GM20000 (cell line): ENCODE measurements at regions not wholly inside any gene's neighbourhood (a gene's known extent, or its start where the extent isn't known, plus 50 kb on each side); places are given as distances from the start of the nearest gene placed in this dataset.
"Not testable (repeated sequence)": the region's sequence is repeated elsewhere in the genome, so short reads cannot be mapped to it uniquely, and the experiment has no call there.

Experiments used
- DNase-seq: peaks from one replicate; pipeline ENCODE4 v3.0.0; 2012; ENCODE audit warnings: low spot score
- TF ChIP-seq, protein P1 (sequence below): IDR thresholded peaks from 2 replicates; pipeline ENCODE4 v1.5.1; 2012; ENCODE audit warnings: mild to moderate bottlenecking, control low read depth; ENCODE audit errors: extremely low read depth, missing control alignments

DNA sequence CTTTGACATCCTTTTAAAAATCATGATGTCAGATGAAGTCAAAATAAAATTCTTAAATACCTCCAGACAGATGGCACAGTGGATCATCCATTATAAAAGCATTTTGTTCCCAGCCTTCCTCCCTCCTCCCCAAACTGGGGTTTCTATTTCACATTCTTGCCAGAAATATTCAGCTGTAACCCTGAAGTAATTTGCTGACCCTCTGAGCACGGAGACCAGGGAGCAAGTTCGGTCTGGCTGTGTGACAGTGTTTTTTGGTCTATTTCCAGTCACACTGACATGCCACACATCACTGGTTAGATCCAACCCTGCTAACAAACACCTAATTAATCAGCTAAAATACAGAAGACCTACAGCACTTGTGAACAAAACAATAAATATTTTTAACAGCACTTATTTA, 126.2 kb upstream of the DMRT1 start:
- DNase-seq: no peak
- TF ChIP-seq, protein P1, sequence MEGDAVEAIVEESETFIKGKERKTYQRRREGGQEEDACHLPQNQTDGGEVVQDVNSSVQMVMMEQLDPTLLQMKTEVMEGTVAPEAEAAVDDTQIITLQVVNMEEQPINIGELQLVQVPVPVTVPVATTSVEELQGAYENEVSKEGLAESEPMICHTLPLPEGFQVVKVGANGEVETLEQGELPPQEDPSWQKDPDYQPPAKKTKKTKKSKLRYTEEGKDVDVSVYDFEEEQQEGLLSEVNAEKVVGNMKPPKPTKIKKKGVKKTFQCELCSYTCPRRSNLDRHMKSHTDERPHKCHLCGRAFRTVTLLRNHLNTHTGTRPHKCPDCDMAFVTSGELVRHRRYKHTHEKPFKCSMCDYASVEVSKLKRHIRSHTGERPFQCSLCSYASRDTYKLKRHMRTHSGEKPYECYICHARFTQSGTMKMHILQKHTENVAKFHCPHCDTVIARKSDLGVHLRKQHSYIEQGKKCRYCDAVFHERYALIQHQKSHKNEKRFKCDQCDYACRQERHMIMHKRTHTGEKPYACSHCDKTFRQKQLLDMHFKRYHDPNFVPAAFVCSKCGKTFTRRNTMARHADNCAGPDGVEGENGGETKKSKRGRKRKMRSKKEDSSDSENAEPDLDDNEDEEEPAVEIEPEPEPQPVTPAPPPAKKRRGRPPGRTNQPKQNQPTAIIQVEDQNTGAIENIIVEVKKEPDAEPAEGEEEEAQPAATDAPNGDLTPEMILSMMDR: no peak

DNA sequence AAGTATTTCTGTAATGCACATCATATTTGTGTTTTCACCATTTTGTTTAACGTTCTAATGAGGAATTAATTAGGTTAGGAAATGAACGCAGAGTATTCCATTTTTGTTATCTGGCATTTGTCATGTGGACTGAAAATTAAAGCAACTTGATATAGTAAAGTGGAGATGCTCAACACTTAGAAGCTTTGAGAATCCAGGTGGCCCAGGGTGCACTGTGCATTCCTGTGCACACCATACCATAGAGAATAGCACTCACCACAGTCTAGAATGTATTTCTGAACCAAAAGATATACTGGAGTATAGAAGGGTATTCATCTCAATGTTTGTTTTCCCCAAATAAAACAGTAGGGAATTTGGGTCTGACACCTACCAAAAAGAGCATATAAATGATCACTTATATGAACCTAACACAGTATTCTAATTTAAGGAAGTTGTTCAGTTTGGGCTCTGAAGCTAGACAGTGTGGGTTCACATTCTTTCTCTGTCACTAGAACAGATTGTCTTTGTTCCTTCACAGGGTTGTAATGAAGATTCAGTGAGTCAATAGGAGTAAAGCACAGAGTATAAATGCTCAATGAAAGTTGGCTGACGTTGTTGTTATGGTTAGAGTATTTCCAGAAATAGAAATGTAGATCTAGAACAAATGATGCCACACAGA, 125.6 kb upstream of the DMRT1 start:
- TF ChIP-seq, protein P1: no peak
- no peak for DNase-seq

DNA sequence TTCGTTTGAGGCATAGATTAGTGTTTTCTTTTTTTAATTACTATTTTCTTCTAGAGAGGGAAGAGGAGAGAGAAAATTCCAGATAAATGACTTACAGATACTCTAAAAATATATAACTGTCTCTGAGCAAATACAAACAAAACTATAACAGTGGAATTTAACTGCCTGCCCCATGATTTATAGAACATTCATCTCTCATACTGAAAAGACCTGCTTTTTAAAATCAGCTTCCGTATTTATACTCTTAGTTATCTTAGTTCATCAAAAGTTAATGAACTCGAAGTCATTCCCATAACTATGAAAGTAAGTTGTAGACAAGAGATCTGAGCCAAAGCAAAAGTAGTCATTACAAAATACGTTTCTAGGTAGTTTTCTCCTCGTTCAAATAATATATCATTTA, 123.8 kb upstream of the DMRT1 start:
- no peak for DNase-seq
- TF ChIP-seq, protein P1: no peak

DNA sequence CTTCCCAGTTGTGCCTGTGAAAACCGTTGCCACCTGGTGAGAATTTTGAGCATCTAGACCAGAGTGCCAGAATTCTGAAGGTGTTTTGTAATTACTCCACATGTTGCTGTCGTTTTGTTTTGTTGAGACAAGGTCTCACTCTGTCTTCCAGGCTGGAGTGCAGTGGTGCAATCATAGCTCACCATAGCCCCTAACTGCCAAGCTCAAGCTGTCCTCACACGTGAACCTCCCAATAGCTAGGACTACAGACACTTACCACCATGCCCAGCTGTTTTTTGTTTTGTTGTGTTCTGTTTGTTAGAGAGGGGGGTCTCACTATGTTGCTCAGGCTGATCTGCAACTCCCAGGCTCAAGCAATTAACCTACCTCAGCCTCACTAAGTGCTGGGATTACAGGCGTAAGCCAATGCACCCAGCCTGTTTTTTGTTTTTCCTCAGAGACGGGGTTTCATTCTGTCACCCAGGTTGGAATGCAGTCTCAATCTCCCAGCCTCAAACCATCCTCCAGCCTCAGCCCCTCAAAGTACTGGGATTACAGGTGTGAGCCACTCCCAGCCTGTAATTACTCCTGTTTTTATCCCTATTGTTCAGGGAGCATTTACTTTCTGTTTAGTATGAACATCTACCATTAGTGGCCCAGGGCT, 121.1 kb upstream of the DMRT1 start:
- TF ChIP-seq, protein P1: no peak
- no peak for DNase-seq

DNA sequence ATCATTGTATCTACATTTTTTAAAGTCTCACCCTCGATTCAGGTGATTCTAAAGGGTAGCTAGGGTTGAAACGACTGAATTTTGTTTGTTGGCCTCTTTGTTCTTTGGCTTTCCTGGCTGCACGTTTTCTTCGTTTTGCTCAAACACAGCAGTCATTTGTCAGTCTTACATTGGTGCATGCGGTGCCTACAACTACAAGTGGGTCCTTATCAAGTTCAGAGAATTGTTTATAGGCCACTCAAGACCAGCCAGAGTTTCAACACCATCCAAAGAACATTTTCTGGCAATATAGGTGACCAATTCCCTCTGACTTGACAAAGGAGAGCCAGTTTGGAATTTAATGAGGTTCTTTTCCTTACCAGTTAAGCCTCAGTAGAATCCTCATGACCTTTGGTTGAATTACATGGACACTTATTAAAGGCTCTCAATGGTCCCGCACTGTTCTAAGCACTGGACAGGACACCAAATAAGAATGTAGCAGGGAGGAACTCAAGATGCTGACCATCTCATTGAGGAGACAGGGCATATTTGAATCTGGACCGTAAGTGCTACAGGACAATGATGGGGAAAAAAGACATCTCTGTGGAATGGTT, 119.0 kb upstream of the DMRT1 start:
- TF ChIP-seq, protein P1: no peak
- DNase-seq: no peak

DNA sequence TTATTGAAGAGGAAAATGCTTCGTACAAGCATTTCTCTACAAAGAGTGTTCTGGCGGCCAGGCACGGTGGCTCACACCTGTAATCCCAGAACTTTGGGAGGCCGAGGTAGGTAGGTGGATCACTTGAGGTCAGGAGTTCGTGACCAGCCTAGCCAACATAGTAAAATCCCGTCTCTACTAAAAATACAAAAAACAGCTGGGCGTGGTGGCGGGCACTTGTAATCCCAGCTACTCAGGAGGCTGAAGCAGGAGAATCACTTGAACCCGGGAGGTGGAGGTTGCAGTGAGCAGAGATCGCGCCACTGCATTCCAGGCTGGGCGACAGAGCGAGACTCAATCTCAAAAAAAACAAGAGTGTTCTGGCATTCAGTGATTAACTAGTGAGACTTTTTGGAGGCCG, 117.0 kb upstream of the DMRT1 start:
- DNase-seq: not testable (repeated sequence)

DNA sequence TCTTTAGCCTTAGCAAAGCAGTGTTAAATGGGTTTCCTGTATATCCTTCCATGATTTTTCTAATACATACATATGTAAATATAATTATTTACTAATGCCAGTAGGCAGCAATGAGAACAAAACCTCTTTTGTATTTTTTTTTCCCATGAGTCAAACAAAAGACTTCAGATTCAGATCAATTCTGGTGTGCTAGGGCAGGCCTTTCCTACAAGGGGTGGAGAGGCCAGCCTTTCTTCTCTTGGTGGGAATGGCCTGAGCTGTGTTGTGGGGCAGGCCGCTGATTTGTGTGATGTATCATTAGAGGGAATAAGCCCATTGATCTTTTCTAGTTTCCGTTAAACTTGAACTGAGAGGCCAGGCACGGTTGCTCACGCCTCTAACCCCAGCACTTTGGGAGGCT, 115.5 kb upstream of the DMRT1 start:
- TF ChIP-seq, protein P1: no peak
- no peak for DNase-seq
